ENCODE measurements at regions not wholly inside any gene's neighbourhood (a gene's known extent, or its start where the extent isn't known, plus 50 kb on each side); places are given as distances from the start of the nearest gene placed in this dataset.

GRCh38 chr14:58780185-58780584 is 142.4 kb downstream of the DACT1 start:
- no peaks in the 10 kb centered on the region for H3K36me3 ChIP-seq (ENCODE audit: control insufficient read depth, insufficient read depth, low read length)
- no peak for DNase-seq (ENCODE audit: low read depth)
- H3K27me3 ChIP-seq (ENCODE audit: control insufficient read depth, insufficient read depth, low read length): peaks cover 5% of the 10 kb centered on the region
- ChIA-PET POLR2A (no interaction called here), CTCF (interaction anchor here (0.6 kb wide), 1 partner anchor 95 kb away, joined by 3 read pairs; no protein-coding TSS in a partner anchor)
- no peak overlapping the region for H3K4me3 ChIP-seq (ENCODE audit: low read depth, low read length)
- TF ChIP-seq CTCF (IDR thresholded peaks at IDR 0.05; ENCODE audit: insufficient read depth, low read depth, low read length): no peak

DNA sequence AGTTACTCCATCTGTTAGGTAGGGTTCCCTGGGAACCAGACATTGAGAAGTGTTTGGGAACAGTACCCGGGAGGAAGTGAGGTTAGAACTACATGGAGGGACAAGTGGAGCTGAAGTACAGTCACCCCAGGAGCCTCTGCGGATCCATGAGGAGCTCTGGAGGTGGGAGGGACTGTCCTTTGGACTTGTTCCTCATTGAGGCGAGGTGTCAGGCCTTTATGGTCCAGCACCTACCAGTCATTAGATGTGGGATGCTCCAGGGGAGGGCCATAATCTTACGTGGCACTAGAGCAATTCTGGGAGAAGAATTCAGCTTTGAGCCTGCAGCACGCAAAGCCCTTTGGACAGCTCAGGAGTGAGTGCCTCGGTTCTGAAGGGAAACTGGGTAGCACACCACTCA is 142.8 kb downstream of the DACT1 start:
- Histone ChIP-seq H3K36me3 (ENCODE audit: control insufficient read depth, insufficient read depth, low read length) (no peaks in the 10 kb centered on the region), H3K27me3 (ENCODE audit: control insufficient read depth, insufficient read depth, low read length) (peaks cover 5% of the 10 kb centered on the region), H3K4me3 (ENCODE audit: low read depth, low read length) (no peak overlapping the region)
- no peak for DNase-seq (ENCODE audit: low read depth)
- POLR2A ChIA-PET: no interaction called here
- no peak for TF ChIP-seq CTCF (IDR thresholded peaks at IDR 0.05; ENCODE audit: insufficient read depth, low read depth, low read length)
- CTCF ChIA-PET: no interaction called here

DNA sequence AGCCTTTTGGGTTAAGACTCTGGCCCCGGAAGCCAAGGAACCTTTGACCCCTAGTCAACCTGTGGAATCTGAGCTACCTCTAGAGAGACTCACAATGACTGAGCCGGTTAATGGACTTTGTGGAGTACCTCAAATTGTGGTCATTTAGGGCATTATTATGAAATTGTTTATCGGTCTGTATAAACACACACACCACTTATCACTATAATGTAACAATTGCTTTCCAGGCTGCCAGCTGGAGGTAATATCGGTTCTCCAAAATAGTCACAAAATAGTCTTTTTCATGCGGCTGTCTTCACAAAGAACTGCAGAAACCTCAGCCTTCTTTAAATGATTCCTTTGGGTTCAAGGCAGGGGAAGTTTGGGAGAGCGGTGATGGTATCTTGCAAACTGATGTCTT is 144.2 kb downstream of the DACT1 start:
- ChIA-PET POLR2A (no interaction called here), CTCF (interaction anchor here (0.8 to 0.9 kb wide), 2 partner anchors 14 to 238 kb away, joined by 3 read pairs; no protein-coding TSS in a partner anchor)
- no peak for DNase-seq (ENCODE audit: low read depth)
- H3K27me3 ChIP-seq (ENCODE audit: control insufficient read depth, insufficient read depth, low read length): peaks cover 8% of the 10 kb centered on the region
- no peak for TF ChIP-seq CTCF (IDR thresholded peaks at IDR 0.05; ENCODE audit: insufficient read depth, low read depth, low read length)
- H3K36me3 ChIP-seq (ENCODE audit: control insufficient read depth, insufficient read depth, low read length): no peaks in the 10 kb centered on the region
- no peak overlapping the region for H3K4me3 ChIP-seq (ENCODE audit: low read depth, low read length)

DNA sequence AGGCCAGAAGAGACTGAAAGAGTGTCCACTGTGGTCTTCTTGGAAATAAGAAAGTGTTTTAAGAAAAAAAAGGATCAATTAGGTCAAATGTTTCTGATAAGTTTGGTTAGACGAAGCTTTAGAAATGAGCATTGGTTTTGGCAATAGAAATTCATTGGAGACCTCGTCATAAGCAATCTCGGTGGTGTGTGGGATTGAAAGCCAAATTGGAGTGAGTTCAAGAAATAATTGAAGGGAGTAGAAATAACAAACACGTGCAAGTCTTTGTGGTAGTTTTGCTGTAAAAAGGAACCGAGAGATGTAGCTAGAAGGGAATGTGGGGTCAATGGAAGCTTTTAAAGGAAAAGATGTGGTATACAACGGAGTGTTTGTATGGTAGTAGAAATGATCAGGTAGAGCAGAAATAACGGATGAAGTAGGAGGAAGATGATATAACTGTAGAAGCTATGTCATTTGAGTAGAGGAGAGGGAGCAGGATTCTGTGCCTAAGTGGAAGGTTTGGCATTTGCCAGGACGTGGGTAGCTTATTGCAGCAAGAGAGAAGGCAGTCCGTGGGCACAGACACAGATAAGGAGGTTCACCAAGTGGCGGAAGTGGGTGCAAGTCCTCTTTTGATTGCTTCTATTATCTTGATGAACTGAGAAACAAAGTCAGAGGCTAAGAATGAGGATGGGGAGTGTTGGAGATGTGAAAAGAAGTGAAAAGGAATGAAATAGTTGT is 146.2 kb downstream of the DACT1 start:
- Histone ChIP-seq H3K27me3 (ENCODE audit: control insufficient read depth, insufficient read depth, low read length) (peaks cover 9% of the 10 kb centered on the region), H3K4me3 (ENCODE audit: low read depth, low read length) (no peak overlapping the region), H3K36me3 (ENCODE audit: control insufficient read depth, insufficient read depth, low read length) (no peaks in the 10 kb centered on the region)
- POLR2A ChIA-PET: no interaction called here
- no peak for DNase-seq (ENCODE audit: low read depth)
- CTCF ChIA-PET: interaction anchor here (1.0 kb wide), 1 partner anchor 146 kb away, joined by 3 read pairs; the partner anchor contains the start of gene DACT1
- no peak for TF ChIP-seq CTCF (IDR thresholded peaks at IDR 0.05; ENCODE audit: insufficient read depth, low read depth, low read length)

DNA sequence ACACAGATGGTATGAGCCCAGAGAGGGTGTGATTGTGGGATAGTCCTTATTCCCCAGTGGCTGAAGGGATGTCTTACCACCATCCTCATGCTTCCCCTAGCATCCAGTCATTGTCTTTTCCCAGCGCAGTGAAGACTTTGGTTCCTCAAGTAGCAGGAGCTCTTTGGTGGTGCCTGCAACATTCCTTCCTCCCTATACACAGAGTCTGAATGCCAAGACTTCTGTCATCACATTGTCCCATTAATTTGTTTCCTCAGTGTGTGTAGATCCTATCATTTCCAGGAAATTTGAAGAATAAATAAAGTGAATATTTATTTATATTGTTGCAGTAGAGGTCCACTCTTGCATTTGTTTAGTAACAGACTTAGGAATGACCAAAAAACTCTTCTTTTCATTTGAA is 147.2 kb downstream of the DACT1 start:
- peaks cover 11% of the 10 kb centered on the region for H3K27me3 ChIP-seq (ENCODE audit: control insufficient read depth, insufficient read depth, low read length)
- no peaks in the 10 kb centered on the region for H3K36me3 ChIP-seq (ENCODE audit: control insufficient read depth, insufficient read depth, low read length)
- DNase-seq (ENCODE audit: low read depth): no peak
- CTCF ChIA-PET: no interaction called here
- TF ChIP-seq CTCF (IDR thresholded peaks at IDR 0.05; ENCODE audit: insufficient read depth, low read depth, low read length): no peak
- H3K4me3 ChIP-seq (ENCODE audit: low read depth, low read length): no peak overlapping the region
- POLR2A ChIA-PET: no interaction called here

All from BJ (cell line).